Smooth muscle cell (in vitro differentiated cells): ENCODE measurements at regions not wholly inside any gene's neighbourhood (a gene's known extent, or its start where the extent isn't known, plus 50 kb on each side); places are given as distances from the start of the nearest gene placed in this dataset.

Experiments
- DNase-seq: peaks from one replicate; lab custom pipeline; 2025; ENCODE audit not compliant: unreplicated experiment; lab: John Stamatoyannopoulos, UW
- H2AFZ ChIP-seq: fragments of 200-600 bp; sonication (generic); 2 replicates; pipeline ENCODE4 v1.6.0; 2016; ENCODE audit warnings: antibody characterized with exemption, low read depth, mild to moderate bottlenecking
- H3F3A ChIP-seq: fragments of 200-600 bp; sonication (generic); 2 replicates; pipeline ENCODE4 v1.6.0; 2017; ENCODE audit warnings: antibody characterized with exemption, low read depth
- H3K27ac ChIP-seq: fragments of 200-600 bp; sonication (generic); 2 replicates; pipeline ENCODE4 v1.5.1; 2016; ENCODE audit warnings: low read depth, mild to moderate bottlenecking
- H3K27me3 ChIP-seq: fragments of 200-600 bp; sonication (generic); 2 replicates; pipeline ENCODE4 v1.6.1; 2016; ENCODE audit warnings: low read depth, mild to moderate bottlenecking
- H3K36me3 ChIP-seq: fragments of 200-600 bp; sonication (generic); 2 replicates; pipeline ENCODE4 v1.5.1; 2016; ENCODE audit warnings: low read depth
- H3K4me1 ChIP-seq: fragments of 200-600 bp; sonication (generic); 2 replicates; pipeline ENCODE4 v1.5.1; 2016; ENCODE audit warnings: low read depth
- H3K4me2 ChIP-seq: fragments of 200-600 bp; sonication (generic); 2 replicates; pipeline ENCODE4 v1.6.0; 2016; ENCODE audit warnings: mild to moderate bottlenecking
- H3K4me3 ChIP-seq: fragments of 200-600 bp; sonication (generic); 2 replicates; pipeline ENCODE4 v1.5.1; 2016; ENCODE audit warnings: mild to moderate bottlenecking
- H3K79me2 ChIP-seq: fragments of 200-600 bp; sonication (generic); 2 replicates; pipeline ENCODE4 v1.6.0; 2016; ENCODE audit warnings: low read depth, mild to moderate bottlenecking
- H3K9ac ChIP-seq: fragments of 200-600 bp; sonication (generic); 2 replicates; pipeline ENCODE4 v1.6.0; 2016; ENCODE audit warnings: low read depth
- H3K9me3 ChIP-seq: fragments of 200-600 bp; sonication (generic); replicated peaks from 2 replicates; pipeline ENCODE4 v1.5.1; 2016; ENCODE audit warnings: low read depth
- H4K20me1 ChIP-seq: fragments of 200-600 bp; sonication (generic); 2 replicates; pipeline ENCODE4 v1.6.0; 2016; ENCODE audit warnings: low read depth
- CTCF ChIP-seq: fragments of 200-600 bp; sonication (generic); IDR thresholded peaks from 2 replicates; pipeline ENCODE4 v1.5.1; 2017; ENCODE audit warnings: borderline replicate concordance, mild to moderate bottlenecking, antibody characterized with exemption; ENCODE audit not compliant: insufficient read depth, poor library complexity, severe bottlenecking
- WGBS: methylation state at CpG from one replicate; pipeline ENCODE4 v1.1.7; 2016; ENCODE audit warnings: low lambda C conversion rate; 5-methylcytosine and 5-hydroxymethylcytosine counted together

DNA sequence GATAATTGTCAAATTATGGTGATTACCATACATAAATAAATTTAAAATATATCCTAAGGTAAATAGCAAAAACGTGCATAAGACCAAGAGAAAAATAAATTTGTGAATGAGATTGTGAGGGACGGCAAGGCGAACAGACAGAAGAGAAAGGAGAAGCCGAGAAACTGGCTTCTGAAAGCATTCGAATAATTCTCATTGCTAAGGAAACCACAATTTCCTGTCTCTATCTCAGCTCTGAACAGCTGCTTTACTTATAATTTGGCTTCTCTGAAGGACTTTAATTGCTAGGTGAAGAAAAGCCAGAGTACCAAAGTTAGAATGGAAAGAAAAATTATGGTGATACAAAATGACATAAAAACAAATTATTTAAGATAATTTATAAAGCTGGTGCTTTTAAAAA is 79.0 kb upstream of the RGS17 start:
- Histone ChIP-seq H3F3A (no peaks in the 10 kb centered on the region), H3K9me3 (no peaks in the 10 kb centered on the region), H3K4me3 (peak overlapping the region; percentile 25), H3K36me3 (no peaks in the 10 kb centered on the region), H3K79me2 (no peaks in the 10 kb centered on the region), H3K4me1 (peaks cover 6% of the 10 kb centered on the region), H3K9ac (no peak overlapping the region), H4K20me1 (no peaks in the 10 kb centered on the region), H2AFZ (peak overlapping the region; percentile 75), H3K4me2 (peak overlapping the region; percentile 79), H3K27ac (peak overlapping the region; percentile 64), H3K27me3 (no peaks in the 10 kb centered on the region)
- WGBS = 17% methylated on average over 5 of the region's 5 CpGs
- no peak for TF ChIP-seq CTCF
- no peak for DNase-seq

DNA sequence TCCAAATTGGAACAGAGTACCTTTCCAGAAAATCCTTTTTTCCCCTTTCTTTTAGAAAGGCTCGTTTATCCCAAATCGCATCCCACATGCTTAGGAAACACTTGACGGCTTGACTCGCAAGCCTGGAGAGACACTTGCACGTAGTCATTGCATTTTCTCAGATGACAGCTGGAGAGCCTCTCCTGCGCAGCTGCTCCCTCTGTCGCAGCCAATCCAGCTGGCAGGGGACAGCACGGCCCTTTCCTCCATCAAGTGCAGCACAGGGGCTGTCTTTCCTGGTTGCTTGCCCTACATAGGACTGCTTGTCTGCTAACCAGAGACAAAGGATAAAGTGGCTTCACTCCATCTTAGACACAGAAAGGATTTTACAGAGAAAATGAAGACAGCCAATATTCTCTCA is 77.6 kb upstream of the RGS17 start:
- TF ChIP-seq CTCF = no peak
- H3K4me1 ChIP-seq = peaks cover 6% of the 10 kb centered on the region
- no peak for DNase-seq
- no peak overlapping the region for H3K4me3 ChIP-seq
- H3K79me2 ChIP-seq = no peaks in the 10 kb centered on the region
- H3K36me3 ChIP-seq = no peaks in the 10 kb centered on the region
- no peak overlapping the region for H3K27ac ChIP-seq
- no peak overlapping the region for H3K9ac ChIP-seq
- WGBS = 88% methylated on average over 8 of the region's 8 CpGs
- H3K4me2 ChIP-seq = no peak overlapping the region
- no peaks in the 10 kb centered on the region for H3K27me3 ChIP-seq
- no peak overlapping the region for H2AFZ ChIP-seq
- H3K9me3 ChIP-seq = no peaks in the 10 kb centered on the region
- H3F3A ChIP-seq = no peaks in the 10 kb centered on the region
- H4K20me1 ChIP-seq = no peaks in the 10 kb centered on the region

- DNase-seq = no peak
- Histone ChIP-seq H4K20me1 (no peaks in the 10 kb centered on the region), H3K9ac (no peak overlapping the region), H3K9me3 (no peaks in the 10 kb centered on the region), H3K27me3 (no peaks in the 10 kb centered on the region), H3K36me3 (no peaks in the 10 kb centered on the region), H3F3A (no peaks in the 10 kb centered on the region), H3K79me2 (no peaks in the 10 kb centered on the region), H2AFZ (no peak overlapping the region), H3K4me1 (peaks cover 6% of the 10 kb centered on the region), H3K27ac (no peak overlapping the region), H3K4me2 (no peak overlapping the region), H3K4me3 (no peak overlapping the region)
- 90% methylated on average over 1 of the region's 1 CpG for WGBS
- TF ChIP-seq CTCF = no peak
These were observed 76.5 kb upstream of the RGS17 start for GRCh38 chr6:153207617-153208016.

- H4K20me1 ChIP-seq = no peaks in the 10 kb centered on the region
- TF ChIP-seq CTCF = no peak
- no peak overlapping the region for H3K4me3 ChIP-seq
- no peak for DNase-seq
- no peak overlapping the region for H3K27ac ChIP-seq
- H3K9ac ChIP-seq = no peak overlapping the region
- H3K4me1 ChIP-seq = peaks cover 6% of the 10 kb centered on the region
- no peaks in the 10 kb centered on the region for H3K79me2 ChIP-seq
- H3F3A ChIP-seq = no peaks in the 10 kb centered on the region
- H3K27me3 ChIP-seq = no peaks in the 10 kb centered on the region
- H2AFZ ChIP-seq = no peak overlapping the region
- H3K9me3 ChIP-seq = no peaks in the 10 kb centered on the region
- 65% methylated on average over 2 of the region's 2 CpGs for WGBS
- no peaks in the 10 kb centered on the region for H3K36me3 ChIP-seq
- H3K4me2 ChIP-seq = no peak overlapping the region
These were observed 75.9 kb upstream of the RGS17 start for GRCh38 chr6:153207006-153207405.
